H1 (cell line): ENCODE measurements at regions not wholly inside any gene's neighbourhood (a gene's known extent, or its start where the extent isn't known, plus 50 kb on each side); places are given as distances from the start of the nearest gene placed in this dataset.

Experiments used
- CBX5 ChIP-seq: fragments of 300-800, 300-1000 bp; sonication (generic); IDR thresholded peaks from 2 replicates; pipeline ENCODE4 v1.7.1; 2016; ENCODE audit warnings: antibody characterized with exemption, low read length, low read depth
- CHD1 ChIP-seq: IDR thresholded peaks from 2 replicates; pipeline ENCODE4 v1.6.1; 2012; ENCODE audit warnings: low read depth, low read length, improper control_type of control experiment
- CHD2 ChIP-seq: IDR thresholded peaks from 2 replicates; pipeline ENCODE4 v1.6.1; 2012; ENCODE audit warnings: low read length, improper control_type of control experiment
- CREB1 ChIP-seq: IDR thresholded peaks from 2 replicates; pipeline ENCODE4 v1.6.1; 2012; ENCODE audit warnings: inconsistent platforms
- GABPA ChIP-seq: IDR thresholded peaks from 2 replicates; pipeline ENCODE4 v1.6.1; 2011; ENCODE audit warnings: mild to moderate bottlenecking, low read length, moderate library complexity, borderline replicate concordance; ENCODE audit not compliant: insufficient read depth
- KDM5A ChIP-seq: fragments of 200-600 bp; IDR thresholded peaks from 2 replicates; pipeline ENCODE4 v1.7.1; 2012; ENCODE audit warnings: mild to moderate bottlenecking, low read length, inconsistent platforms, mixed read lengths
- SIN3A ChIP-seq, 2 experiments: IDR thresholded peaks in 1 of 2; conservative IDR thresholded peaks in 1 of 2; 2 replicates each; pipeline ENCODE4 v1.6.1; 2011 to 2012; ENCODE audit warnings: low read length in 2 of 2, improper control_type of control experiment in 1 of 2, low read depth in 1 of 2, mild to moderate bottlenecking in 1 of 2
- SIX5 ChIP-seq: IDR thresholded peaks from 2 replicates; pipeline ENCODE4 v1.6.1; 2011; ENCODE audit warnings: mild to moderate bottlenecking, low read depth, low read length
- SP2 ChIP-seq: IDR thresholded peaks from 2 replicates; pipeline ENCODE4 v1.6.1; 2012; ENCODE audit warnings: mild to moderate bottlenecking, low read length, inconsistent platforms
- SRF ChIP-seq: IDR thresholded peaks from 2 replicates; pipeline ENCODE4 v1.6.1; 2011; ENCODE audit warnings: mild to moderate bottlenecking, low read depth, low read length, moderate library complexity
- TF ChIP-seq, protein P1 (sequence below): fragments of 300-600 bp; sonication (generic); IDR thresholded peaks from 2 replicates; pipeline ENCODE4 v1.7.1; 2012; ENCODE audit warnings: low read length, moderate library complexity, mild to moderate bottlenecking, inconsistent platforms; ENCODE audit not compliant: insufficient replicate concordance

DNA sequence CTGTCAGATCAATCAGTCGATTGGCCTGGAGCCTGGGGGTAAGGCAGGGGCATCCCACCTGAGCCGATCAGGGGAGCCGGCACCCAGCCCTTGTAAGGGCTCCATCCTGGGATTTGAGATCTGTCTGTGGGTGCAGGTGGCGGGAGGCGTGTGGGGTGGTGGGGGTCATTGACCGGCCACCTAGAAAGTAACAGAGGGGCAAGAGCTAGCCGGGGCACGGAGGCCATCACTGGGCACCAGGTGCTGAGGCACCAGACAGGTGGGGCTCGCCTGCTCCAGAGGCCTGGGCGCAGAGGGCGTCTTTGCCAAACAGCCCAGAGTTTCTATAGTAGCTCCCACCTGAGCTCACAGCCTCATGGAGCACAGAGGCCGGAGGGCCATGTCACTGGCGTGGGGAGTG lies 55.5 kb upstream of the ADGRA1 start (continued):
- TF ChIP-seq, protein P1, sequence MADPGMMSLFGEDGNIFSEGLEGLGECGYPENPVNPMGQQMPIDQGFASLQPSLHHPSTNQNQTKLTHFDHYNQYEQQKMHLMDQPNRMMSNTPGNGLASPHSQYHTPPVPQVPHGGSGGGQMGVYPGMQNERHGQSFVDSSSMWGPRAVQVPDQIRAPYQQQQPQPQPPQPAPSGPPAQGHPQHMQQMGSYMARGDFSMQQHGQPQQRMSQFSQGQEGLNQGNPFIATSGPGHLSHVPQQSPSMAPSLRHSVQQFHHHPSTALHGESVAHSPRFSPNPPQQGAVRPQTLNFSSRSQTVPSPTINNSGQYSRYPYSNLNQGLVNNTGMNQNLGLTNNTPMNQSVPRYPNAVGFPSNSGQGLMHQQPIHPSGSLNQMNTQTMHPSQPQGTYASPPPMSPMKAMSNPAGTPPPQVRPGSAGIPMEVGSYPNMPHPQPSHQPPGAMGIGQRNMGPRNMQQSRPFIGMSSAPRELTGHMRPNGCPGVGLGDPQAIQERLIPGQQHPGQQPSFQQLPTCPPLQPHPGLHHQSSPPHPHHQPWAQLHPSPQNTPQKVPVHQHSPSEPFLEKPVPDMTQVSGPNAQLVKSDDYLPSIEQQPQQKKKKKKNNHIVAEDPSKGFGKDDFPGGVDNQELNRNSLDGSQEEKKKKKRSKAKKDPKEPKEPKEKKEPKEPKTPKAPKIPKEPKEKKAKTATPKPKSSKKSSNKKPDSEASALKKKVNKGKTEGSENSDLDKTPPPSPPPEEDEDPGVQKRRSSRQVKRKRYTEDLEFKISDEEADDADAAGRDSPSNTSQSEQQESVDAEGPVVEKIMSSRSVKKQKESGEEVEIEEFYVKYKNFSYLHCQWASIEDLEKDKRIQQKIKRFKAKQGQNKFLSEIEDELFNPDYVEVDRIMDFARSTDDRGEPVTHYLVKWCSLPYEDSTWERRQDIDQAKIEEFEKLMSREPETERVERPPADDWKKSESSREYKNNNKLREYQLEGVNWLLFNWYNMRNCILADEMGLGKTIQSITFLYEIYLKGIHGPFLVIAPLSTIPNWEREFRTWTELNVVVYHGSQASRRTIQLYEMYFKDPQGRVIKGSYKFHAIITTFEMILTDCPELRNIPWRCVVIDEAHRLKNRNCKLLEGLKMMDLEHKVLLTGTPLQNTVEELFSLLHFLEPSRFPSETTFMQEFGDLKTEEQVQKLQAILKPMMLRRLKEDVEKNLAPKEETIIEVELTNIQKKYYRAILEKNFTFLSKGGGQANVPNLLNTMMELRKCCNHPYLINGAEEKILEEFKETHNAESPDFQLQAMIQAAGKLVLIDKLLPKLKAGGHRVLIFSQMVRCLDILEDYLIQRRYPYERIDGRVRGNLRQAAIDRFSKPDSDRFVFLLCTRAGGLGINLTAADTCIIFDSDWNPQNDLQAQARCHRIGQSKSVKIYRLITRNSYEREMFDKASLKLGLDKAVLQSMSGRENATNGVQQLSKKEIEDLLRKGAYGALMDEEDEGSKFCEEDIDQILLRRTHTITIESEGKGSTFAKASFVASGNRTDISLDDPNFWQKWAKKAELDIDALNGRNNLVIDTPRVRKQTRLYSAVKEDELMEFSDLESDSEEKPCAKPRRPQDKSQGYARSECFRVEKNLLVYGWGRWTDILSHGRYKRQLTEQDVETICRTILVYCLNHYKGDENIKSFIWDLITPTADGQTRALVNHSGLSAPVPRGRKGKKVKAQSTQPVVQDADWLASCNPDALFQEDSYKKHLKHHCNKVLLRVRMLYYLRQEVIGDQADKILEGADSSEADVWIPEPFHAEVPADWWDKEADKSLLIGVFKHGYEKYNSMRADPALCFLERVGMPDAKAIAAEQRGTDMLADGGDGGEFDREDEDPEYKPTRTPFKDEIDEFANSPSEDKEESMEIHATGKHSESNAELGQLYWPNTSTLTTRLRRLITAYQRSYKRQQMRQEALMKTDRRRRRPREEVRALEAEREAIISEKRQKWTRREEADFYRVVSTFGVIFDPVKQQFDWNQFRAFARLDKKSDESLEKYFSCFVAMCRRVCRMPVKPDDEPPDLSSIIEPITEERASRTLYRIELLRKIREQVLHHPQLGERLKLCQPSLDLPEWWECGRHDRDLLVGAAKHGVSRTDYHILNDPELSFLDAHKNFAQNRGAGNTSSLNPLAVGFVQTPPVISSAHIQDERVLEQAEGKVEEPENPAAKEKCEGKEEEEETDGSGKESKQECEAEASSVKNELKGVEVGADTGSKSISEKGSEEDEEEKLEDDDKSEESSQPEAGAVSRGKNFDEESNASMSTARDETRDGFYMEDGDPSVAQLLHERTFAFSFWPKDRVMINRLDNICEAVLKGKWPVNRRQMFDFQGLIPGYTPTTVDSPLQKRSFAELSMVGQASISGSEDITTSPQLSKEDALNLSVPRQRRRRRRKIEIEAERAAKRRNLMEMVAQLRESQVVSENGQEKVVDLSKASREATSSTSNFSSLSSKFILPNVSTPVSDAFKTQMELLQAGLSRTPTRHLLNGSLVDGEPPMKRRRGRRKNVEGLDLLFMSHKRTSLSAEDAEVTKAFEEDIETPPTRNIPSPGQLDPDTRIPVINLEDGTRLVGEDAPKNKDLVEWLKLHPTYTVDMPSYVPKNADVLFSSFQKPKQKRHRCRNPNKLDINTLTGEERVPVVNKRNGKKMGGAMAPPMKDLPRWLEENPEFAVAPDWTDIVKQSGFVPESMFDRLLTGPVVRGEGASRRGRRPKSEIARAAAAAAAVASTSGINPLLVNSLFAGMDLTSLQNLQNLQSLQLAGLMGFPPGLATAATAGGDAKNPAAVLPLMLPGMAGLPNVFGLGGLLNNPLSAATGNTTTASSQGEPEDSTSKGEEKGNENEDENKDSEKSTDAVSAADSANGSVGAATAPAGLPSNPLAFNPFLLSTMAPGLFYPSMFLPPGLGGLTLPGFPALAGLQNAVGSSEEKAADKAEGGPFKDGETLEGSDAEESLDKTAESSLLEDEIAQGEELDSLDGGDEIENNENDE = no peak
- TF ChIP-seq SIN3A (conservative IDR thresholded peaks at IDR 0.05 in 1 of 2, IDR thresholded peaks at IDR 0.05 in 1 of 2; ENCODE audit: low read depth in 1 of 2, low read length in 2 of 2) (no peak), CHD2 (no peak), CREB1 (no peak), CBX5 (no peak), KDM5A (no peak), CHD1 (no peak), SRF (no peak), GABPA (no peak), SIX5 (no peak), SP2 (no peak)
